ENCODE measurements at regions not wholly inside any gene's neighbourhood (a gene's known extent, or its start where the extent isn't known, plus 50 kb on each side); places are given as distances from the start of the nearest gene placed in this dataset.

GRCh38 chr2:125746321-125747164, 909.4 kb upstream of the GYPC start:
- Mint-ChIP-seq H3K27me3 (ENCODE audit: insufficient read depth) (no peaks in the 10 kb centered on the region), H3K4me1 (ENCODE audit: low read depth) (no peaks in the 10 kb centered on the region), H3K27ac (no peak overlapping the region), H3K4me3 (no peak overlapping the region), H3K9me3 (peaks cover 43% of the 10 kb centered on the region), H3K36me3 (ENCODE audit: low read depth) (no peaks in the 10 kb centered on the region)
- no peak for DNase-seq
- no peak for TF ChIP-seq CTCF (IDR thresholded peaks at IDR 0.05)

- H3K36me3 Mint-ChIP-seq (ENCODE audit: low read depth), result no peaks in the 10 kb centered on the region
- DNase-seq, result no peak
- no peaks in the 10 kb centered on the region for H3K27me3 Mint-ChIP-seq (ENCODE audit: insufficient read depth)
- TF ChIP-seq CTCF (IDR thresholded peaks at IDR 0.05), result no peak
- no peaks in the 10 kb centered on the region for H3K4me1 Mint-ChIP-seq (ENCODE audit: low read depth)
- no peak overlapping the region for H3K4me3 Mint-ChIP-seq
- H3K27ac Mint-ChIP-seq, result no peak overlapping the region
- H3K9me3 Mint-ChIP-seq, result peaks cover 43% of the 10 kb centered on the region
These were observed 908.9 kb upstream of the GYPC start for GRCh38 chr2:125747165-125747425.

- no peak for TF ChIP-seq CTCF (IDR thresholded peaks at IDR 0.05)
- H3K36me3 Mint-ChIP-seq (ENCODE audit: low read depth), result no peaks in the 10 kb centered on the region
- no peak overlapping the region for H3K27ac Mint-ChIP-seq
- DNase-seq, result no peak
- no peak overlapping the region for H3K4me3 Mint-ChIP-seq
- H3K27me3 Mint-ChIP-seq (ENCODE audit: insufficient read depth), result no peaks in the 10 kb centered on the region
- no peaks in the 10 kb centered on the region for H3K4me1 Mint-ChIP-seq (ENCODE audit: low read depth)
- peaks cover 35% of the 10 kb centered on the region for H3K9me3 Mint-ChIP-seq
These were observed 899.5 kb upstream of the GYPC start for GRCh38 chr2:125756431-125756830.

GRCh38 chr2:125796784-125797183, 859.2 kb upstream of the GYPC start:
- no peaks in the 10 kb centered on the region for H3K27me3 Mint-ChIP-seq (ENCODE audit: insufficient read depth)
- no peak for TF ChIP-seq CTCF (IDR thresholded peaks at IDR 0.05)
- no peaks in the 10 kb centered on the region for H3K4me1 Mint-ChIP-seq (ENCODE audit: low read depth)
- H3K4me3 Mint-ChIP-seq, result no peak overlapping the region
- H3K36me3 Mint-ChIP-seq (ENCODE audit: low read depth), result no peaks in the 10 kb centered on the region
- peaks cover 37% of the 10 kb centered on the region for H3K9me3 Mint-ChIP-seq
- H3K27ac Mint-ChIP-seq, result no peak overlapping the region
- no peak for DNase-seq

GRCh38 chr2:125797192-125797591, 858.8 kb upstream of the GYPC start:
- no peaks in the 10 kb centered on the region for H3K36me3 Mint-ChIP-seq (ENCODE audit: low read depth)
- peaks cover 37% of the 10 kb centered on the region for H3K9me3 Mint-ChIP-seq
- no peaks in the 10 kb centered on the region for H3K27me3 Mint-ChIP-seq (ENCODE audit: insufficient read depth)
- no peak for TF ChIP-seq CTCF (IDR thresholded peaks at IDR 0.05)
- no peak overlapping the region for H3K4me3 Mint-ChIP-seq
- no peak for DNase-seq
- no peak overlapping the region for H3K27ac Mint-ChIP-seq
- H3K4me1 Mint-ChIP-seq (ENCODE audit: low read depth), result no peaks in the 10 kb centered on the region
